HG03159 (cell line): ENCODE measurements at regions not wholly inside any gene's neighbourhood (a gene's known extent, or its start where the extent isn't known, plus 50 kb on each side); places are given as distances from the start of the nearest gene placed in this dataset.
"Not testable (repeated sequence)": the region's sequence is repeated elsewhere in the genome, so short reads cannot be mapped to it uniquely, and the experiment has no call there.

ENCODE experiments used
- ATAC-seq: cut with Tn5 transposase; IDR thresholded peaks from one replicate; pipeline ENCODE4 v1.9.1; 2021; ENCODE audit warnings: mild to moderate bottlenecking, moderate library complexity; ENCODE audit not compliant: unreplicated experiment

GRCh38 chr9:587527-587926 is 254.0 kb upstream of the DMRT1 start:
- no peak for ATAC-seq

GRCh38 chr9:588981-589380 is 252.5 kb upstream of the DMRT1 start:
- ATAC-seq: no peak

GRCh38 chr9:589723-590122 is 251.8 kb upstream of the DMRT1 start:
- no peak for ATAC-seq

- no peak for ATAC-seq
These were observed 250.2 kb upstream of the DMRT1 start for GRCh38 chr9:591292-591691.

GRCh38 chr9:592225-592624 is 249.3 kb upstream of the DMRT1 start:
- no peak for ATAC-seq

- ATAC-seq: no peak
These were observed 248.8 kb upstream of the DMRT1 start for GRCh38 chr9:592733-593132.

- ATAC-seq: no peak
These were observed 247.7 kb upstream of the DMRT1 start for GRCh38 chr9:593809-594208.

GRCh38 chr9:596703-597102 is 244.8 kb upstream of the DMRT1 start:
- no peak for ATAC-seq

GRCh38 chr9:600006-600405 is 241.5 kb upstream of the DMRT1 start:
- ATAC-seq: no peak

GRCh38 chr9:602716-603115 is 238.8 kb upstream of the DMRT1 start:
- ATAC-seq: no peak

GRCh38 chr9:603126-603525 is 238.4 kb upstream of the DMRT1 start:
- ATAC-seq: no peak

GRCh38 chr9:607417-607816 is 234.1 kb upstream of the DMRT1 start:
- no peak for ATAC-seq

GRCh38 chr9:613771-614347 is 227.6 kb upstream of the DMRT1 start:
- peak; percentile 90 for ATAC-seq

- ATAC-seq: no peak
These were observed 227.1 kb upstream of the DMRT1 start for GRCh38 chr9:614431-614830.

- no peak for ATAC-seq
These were observed 225.7 kb upstream of the DMRT1 start for GRCh38 chr9:615756-616155.

- ATAC-seq: no peak
These were observed 224.8 kb upstream of the DMRT1 start for GRCh38 chr9:616694-617093.

GRCh38 chr9:617445-618085 is 223.9 kb upstream of the DMRT1 start:
- ATAC-seq: no peak

GRCh38 chr9:618478-618877 is 223.0 kb upstream of the DMRT1 start:
- ATAC-seq: no peak

GRCh38 chr9:621201-621855 is 220.2 kb upstream of the DMRT1 start:
- no peak for ATAC-seq

GRCh38 chr9:624935-625500 is 216.5 kb upstream of the DMRT1 start:
- ATAC-seq: no peak

- no peak for ATAC-seq
These were observed 215.9 kb upstream of the DMRT1 start for GRCh38 chr9:625613-626012.

GRCh38 chr9:626114-626513 is 215.4 kb upstream of the DMRT1 start:
- ATAC-seq: not testable (repeated sequence)
